Gastroesophageal sphincter (tissue), 4 donors: ENCODE measurements at regions not wholly inside any gene's neighbourhood (a gene's known extent, or its start where the extent isn't known, plus 50 kb on each side); places are given as distances from the start of the nearest gene placed in this dataset.
"Not testable (repeated sequence)": the region's sequence is repeated elsewhere in the genome, so short reads cannot be mapped to it uniquely, and the experiment has no call there.

Source experiments
- ATAC-seq: fragments of 150-250 bp; one replicate; pipeline ENCODE4 v1.9.1; 2016; ENCODE audit warnings: mild to moderate bottlenecking, moderate library complexity
- H3K27ac ChIP-seq, 4 donors: fragments of 200-600 bp; sonication (generic) in 3 of 4; 1 replicate in 3 of 4; 2 replicates in 1 of 4; pipeline ENCODE4 v1.5.1; 2016 to 2019
- H3K27me3 ChIP-seq: fragments of 200-600 bp; sonication (generic); one replicate; pipeline ENCODE4 v1.5.1; 2019
- H3K36me3 ChIP-seq, 2 donors: fragments of 200-600 bp; sonication (generic); one replicate each; pipeline ENCODE4 v1.5.1; 2019; ENCODE audit warnings: control low read depth in 1 of 2
- H3K4me1 ChIP-seq, 3 donors: fragments of 200-600 bp; sonication (generic); 1 replicate in 2 of 3; 2 replicates in 1 of 3; pipeline ENCODE4 v1.5.1; 2016 to 2019; ENCODE audit warnings: control low read depth in 2 of 3
- H3K4me3 ChIP-seq, 2 donors: fragments of 200-600 bp; sonication (generic); one replicate each; pipeline ENCODE4 v1.5.1; 2019; ENCODE audit warnings: mild to moderate bottlenecking in 1 of 2, moderate library complexity in 1 of 2
- H3K9me3 ChIP-seq, 3 donors: fragments of 200-600 bp; sonication (generic); one replicate each; pipeline ENCODE4 v1.5.1; 2017 to 2019; ENCODE audit warnings: control low read depth in 2 of 3
- EP300 ChIP-seq: sonication (generic); formaldehyde crosslinking; IDR thresholded peaks from one replicate; pipeline ENCODE4 v1.6.1; 2017; ENCODE audit warnings: antibody characterized with exemption, mild to moderate bottlenecking
- POLR2A ChIP-seq, 2 donors: fragments of 450-650 bp; IDR thresholded peaks; one replicate each; pipeline ENCODE4 v1.6.1; 2017; ENCODE audit warnings: antibody characterized with exemption in 2 of 2, mild to moderate bottlenecking in 2 of 2, moderate library complexity in 1 of 2
- POLR2AphosphoS5 ChIP-seq: sonication (generic); formaldehyde crosslinking; IDR thresholded peaks from one replicate; pipeline ENCODE4 v1.6.1; 2017; ENCODE audit warnings: antibody characterized with exemption
- WGBS, 2 donors: methylation state at CpG; one replicate each; pipeline ENCODE4 v1.1.5; 2018; ENCODE audit warnings: low coverage in 1 of 2; 5-methylcytosine and 5-hydroxymethylcytosine counted together
- TF ChIP-seq, protein P1 (sequence below), 4 experiments: fragments of 200-600 bp in 2 of 4; fragments of 450-650 bp in 2 of 4; sonication (generic) in 1 of 4; IDR thresholded peaks; one replicate each; pipeline ENCODE4 v1.5.1; 2017 to 2019; ENCODE audit warnings: antibody characterized with exemption in 4 of 4, mild to moderate bottlenecking in 2 of 4, moderate library complexity in 2 of 4

DNA sequence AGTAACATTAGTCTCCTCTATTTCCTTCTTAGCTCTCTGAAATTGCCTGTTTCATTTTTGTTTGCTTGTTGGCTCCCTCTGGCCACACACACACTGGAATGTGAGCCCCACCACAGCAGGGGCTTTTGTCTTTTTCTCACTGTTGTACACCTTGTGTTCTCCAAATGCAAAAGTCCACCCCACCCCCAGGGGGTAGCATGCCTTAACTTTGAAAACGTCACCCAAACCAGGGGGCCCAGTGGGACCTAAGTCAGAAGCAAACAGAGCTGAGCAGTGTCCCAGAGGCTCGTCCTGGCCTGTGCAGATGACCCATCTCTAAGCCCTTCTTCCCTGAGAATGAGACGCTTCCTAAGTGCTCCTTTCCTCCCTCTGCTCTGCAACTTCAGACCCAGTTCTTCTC lies 614.1 kb downstream of the UQCRFS1 start:
- Histone ChIP-seq H3K9me3 (no peaks in the 10 kb centered on the region), H3K4me3 (no peak overlapping the region), H3K36me3 (no peaks in the 10 kb centered on the region), H3K27ac (no peak overlapping the region), H3K4me1 (no peaks in the 10 kb centered on the region), H3K27me3 (no peaks in the 10 kb centered on the region)
- ATAC-seq: no peak
- WGBS, 2 donors: 35% methylated on average over 3 of the region's 3 CpGs; no CpG with 5 or more reads in 1 of the 2 donors
- TF ChIP-seq POLR2A (IDR thresholded peaks at IDR 0.05) (no peak), EP300 (no peak), POLR2AphosphoS5 (no peak)
- TF ChIP-seq, protein P1, sequence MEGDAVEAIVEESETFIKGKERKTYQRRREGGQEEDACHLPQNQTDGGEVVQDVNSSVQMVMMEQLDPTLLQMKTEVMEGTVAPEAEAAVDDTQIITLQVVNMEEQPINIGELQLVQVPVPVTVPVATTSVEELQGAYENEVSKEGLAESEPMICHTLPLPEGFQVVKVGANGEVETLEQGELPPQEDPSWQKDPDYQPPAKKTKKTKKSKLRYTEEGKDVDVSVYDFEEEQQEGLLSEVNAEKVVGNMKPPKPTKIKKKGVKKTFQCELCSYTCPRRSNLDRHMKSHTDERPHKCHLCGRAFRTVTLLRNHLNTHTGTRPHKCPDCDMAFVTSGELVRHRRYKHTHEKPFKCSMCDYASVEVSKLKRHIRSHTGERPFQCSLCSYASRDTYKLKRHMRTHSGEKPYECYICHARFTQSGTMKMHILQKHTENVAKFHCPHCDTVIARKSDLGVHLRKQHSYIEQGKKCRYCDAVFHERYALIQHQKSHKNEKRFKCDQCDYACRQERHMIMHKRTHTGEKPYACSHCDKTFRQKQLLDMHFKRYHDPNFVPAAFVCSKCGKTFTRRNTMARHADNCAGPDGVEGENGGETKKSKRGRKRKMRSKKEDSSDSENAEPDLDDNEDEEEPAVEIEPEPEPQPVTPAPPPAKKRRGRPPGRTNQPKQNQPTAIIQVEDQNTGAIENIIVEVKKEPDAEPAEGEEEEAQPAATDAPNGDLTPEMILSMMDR (IDR thresholded peaks at IDR 0.05): no peak

DNA sequence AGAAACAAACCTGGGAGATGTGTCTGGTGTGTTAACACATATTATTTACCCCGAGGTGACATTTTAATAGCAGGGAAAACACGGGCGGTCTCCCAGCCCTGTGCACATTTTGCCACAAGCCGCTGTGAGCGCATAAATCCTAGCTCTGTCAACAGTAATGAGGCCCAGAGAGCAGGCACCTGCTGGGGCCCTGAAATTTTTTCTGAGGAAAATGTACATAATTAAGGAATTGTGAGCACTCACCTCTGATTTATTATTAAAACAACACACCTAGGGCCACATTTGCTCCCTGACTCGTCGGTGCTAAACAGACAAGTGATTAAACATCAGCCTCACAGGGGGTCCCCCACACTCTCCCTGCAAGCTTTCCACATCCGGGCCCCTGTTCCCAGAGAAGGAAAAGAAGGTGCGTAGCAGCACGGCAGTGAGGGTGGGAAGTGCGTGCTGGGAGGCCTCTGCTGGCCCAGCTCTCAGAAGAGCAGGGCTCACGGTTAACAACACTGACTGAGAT lies 616.3 kb downstream of the UQCRFS1 start:
- TF ChIP-seq POLR2A (IDR thresholded peaks at IDR 0.05): no peak
- TF ChIP-seq, protein P1 (IDR thresholded peaks at IDR 0.05): no peak
- no peak for TF ChIP-seq EP300

DNA sequence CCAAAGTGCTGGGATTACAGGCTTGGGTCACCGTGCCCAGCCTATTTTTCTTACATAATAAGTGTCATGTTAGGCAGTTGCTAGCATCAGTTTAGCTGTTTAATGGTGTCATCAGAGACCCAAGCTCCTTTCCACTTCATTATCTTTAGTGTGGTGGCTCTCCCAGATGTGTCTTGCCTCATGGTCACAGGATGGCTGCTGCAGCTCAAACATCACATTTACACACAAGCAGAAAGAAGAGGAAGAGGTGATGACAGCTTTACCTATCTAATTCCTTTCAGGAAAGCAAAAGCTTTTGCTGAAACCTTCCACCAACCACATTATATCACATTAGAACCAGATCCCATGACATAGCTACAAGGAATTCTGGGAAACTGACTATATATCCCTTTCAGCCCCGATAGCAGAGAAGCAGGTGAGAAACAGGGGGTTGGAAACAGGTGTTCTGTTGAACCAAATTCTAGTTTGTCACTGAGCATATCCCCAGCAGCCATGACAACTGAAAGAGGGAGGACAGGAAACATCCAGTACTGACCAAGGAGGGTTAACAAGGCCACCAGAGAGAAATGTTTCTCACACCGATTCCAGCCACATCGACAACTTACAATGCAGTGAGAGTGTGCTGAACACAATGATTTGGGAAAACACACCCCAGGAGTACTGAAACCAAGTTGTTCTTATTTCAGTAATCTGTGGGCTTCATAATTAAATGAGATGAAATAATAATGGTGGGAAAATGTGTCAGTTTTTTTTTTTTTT lies 617.0 kb downstream of the UQCRFS1 start:
- Histone ChIP-seq H3K36me3 (no peaks in the 10 kb centered on the region), H3K4me1 (no peaks in the 10 kb centered on the region), H3K27me3 (no peaks in the 10 kb centered on the region), H3K4me3 (no peak overlapping the region), H3K9me3 (no peaks in the 10 kb centered on the region), H3K27ac (no peak overlapping the region)
- 74 to 83% methylated on average over 3 to 4 of the region's 4 CpGs for WGBS, 2 donors
- ATAC-seq: no peak
- TF ChIP-seq, protein P1 (IDR thresholded peaks at IDR 0.05): no peak
- TF ChIP-seq POLR2A (IDR thresholded peaks at IDR 0.05) (no peak), EP300 (no peak), POLR2AphosphoS5 (no peak)

More for the DNA sequence above, 616.3 kb downstream of the UQCRFS1 start:
- no peak overlapping the region for H3K27ac ChIP-seq
- H3K27me3 ChIP-seq: no peaks in the 10 kb centered on the region
- no peak for ATAC-seq
- H3K9me3 ChIP-seq: no peaks in the 10 kb centered on the region
- no peak overlapping the region for H3K4me3 ChIP-seq
- H3K36me3 ChIP-seq: no peaks in the 10 kb centered on the region
- H3K4me1 ChIP-seq: no peaks in the 10 kb centered on the region
- 52 to 63% methylated on average over 8 to 9 of the region's 12 CpGs for WGBS, 2 donors

DNA sequence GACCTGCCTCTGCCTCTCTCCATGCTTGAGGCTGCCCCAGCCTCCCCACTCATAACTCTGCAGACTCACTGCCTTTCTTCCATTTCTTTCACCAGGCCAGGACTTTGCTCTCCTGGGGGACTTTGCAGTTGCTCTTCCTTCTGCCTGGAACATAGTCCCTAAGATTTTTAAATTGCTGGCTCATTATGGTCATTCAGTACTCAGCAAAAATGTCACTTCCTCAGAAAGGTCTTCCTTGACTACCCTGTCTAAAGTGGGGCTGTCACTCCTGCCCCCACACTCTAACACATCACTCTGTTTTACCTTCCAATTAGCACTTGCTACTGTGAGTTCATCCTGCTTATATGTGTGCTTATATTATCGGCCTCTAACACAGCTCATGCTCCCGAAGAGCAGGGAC lies 618.2 kb downstream of the UQCRFS1 start:
- 81% methylated on average over 2 of the region's 2 CpGs; no CpG with 5 or more reads in 1 of the 2 donors for WGBS, 2 donors
- TF ChIP-seq POLR2A (IDR thresholded peaks at IDR 0.05): no peak
- TF ChIP-seq, protein P1 (IDR thresholded peaks at IDR 0.05): no peak
- TF ChIP-seq EP300: no peak
- no peak for TF ChIP-seq POLR2AphosphoS5
- ATAC-seq: no peak
- H3K4me1 ChIP-seq: no peaks in the 10 kb centered on the region
- no peaks in the 10 kb centered on the region for H3K27me3 ChIP-seq
- H3K9me3 ChIP-seq: no peaks in the 10 kb centered on the region
- H3K27ac ChIP-seq: no peak overlapping the region
- no peaks in the 10 kb centered on the region for H3K36me3 ChIP-seq
- no peak overlapping the region for H3K4me3 ChIP-seq

DNA sequence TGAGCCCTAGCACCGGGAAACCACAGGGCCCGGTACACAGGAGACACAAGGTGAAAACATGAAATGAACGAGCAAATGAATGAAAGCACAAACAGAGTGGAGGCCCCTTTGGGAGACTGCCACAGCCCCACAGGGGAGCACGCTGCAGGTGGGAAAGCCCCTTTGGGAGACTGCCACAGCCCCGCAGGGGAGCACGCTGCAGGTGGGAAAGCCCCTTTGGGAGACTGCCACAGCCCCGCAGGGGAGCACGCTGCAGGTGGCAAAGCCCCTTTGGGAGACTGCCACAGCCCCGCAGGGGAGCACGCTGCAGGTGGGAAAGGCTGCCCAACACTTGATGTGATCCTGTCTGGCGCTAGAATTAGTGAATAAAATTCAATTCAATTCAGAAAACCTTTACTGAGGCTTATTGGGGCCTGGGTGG lies 623.0 kb downstream of the UQCRFS1 start:
- H3K27me3 ChIP-seq, H3K36me3 ChIP-seq, H3K27ac ChIP-seq, H3K4me3 ChIP-seq, H3K4me1 ChIP-seq, H3K9me3 ChIP-seq, ATAC-seq: not testable (repeated sequence)
- WGBS, 2 donors: 62 to 100% methylated on average over 1 to 4 of the region's 11 CpGs
